ENCODE measurements at regions not wholly inside any gene's neighbourhood (a gene's known extent, or its start where the extent isn't known, plus 50 kb on each side); places are given as distances from the start of the nearest gene placed in this dataset.

DNA sequence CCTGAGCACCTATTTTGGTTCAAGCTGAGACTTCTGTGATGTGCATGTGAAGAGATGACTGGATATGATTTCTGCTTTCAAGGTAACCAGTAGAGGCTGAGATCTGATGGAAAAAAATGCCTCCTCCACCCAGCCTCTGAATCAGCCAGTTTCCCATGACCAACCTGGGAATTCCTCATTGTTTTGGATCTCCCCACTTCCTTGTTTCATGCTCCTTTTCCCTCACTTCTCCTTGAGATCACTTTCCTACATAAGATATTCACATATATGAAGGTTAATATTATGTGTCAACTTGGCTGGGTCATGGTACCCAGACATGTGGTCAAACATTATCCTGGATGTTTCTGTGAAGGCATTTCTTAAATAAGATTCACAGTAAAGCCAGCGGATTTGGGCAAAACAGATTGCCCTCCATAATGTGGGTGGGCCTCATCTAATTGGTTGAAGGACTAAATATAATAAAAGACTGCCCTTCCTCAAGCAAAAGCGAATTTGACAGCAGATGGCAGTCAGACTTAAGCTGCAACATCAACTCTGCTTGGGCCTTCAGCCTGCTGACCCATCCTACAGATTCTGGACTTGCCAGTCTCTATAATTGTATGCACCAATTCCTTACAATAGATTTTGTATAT, 379.4 kb downstream of the TNS1 start:
- DNase-seq (ENCODE audit: low read depth) = no peak

DNA sequence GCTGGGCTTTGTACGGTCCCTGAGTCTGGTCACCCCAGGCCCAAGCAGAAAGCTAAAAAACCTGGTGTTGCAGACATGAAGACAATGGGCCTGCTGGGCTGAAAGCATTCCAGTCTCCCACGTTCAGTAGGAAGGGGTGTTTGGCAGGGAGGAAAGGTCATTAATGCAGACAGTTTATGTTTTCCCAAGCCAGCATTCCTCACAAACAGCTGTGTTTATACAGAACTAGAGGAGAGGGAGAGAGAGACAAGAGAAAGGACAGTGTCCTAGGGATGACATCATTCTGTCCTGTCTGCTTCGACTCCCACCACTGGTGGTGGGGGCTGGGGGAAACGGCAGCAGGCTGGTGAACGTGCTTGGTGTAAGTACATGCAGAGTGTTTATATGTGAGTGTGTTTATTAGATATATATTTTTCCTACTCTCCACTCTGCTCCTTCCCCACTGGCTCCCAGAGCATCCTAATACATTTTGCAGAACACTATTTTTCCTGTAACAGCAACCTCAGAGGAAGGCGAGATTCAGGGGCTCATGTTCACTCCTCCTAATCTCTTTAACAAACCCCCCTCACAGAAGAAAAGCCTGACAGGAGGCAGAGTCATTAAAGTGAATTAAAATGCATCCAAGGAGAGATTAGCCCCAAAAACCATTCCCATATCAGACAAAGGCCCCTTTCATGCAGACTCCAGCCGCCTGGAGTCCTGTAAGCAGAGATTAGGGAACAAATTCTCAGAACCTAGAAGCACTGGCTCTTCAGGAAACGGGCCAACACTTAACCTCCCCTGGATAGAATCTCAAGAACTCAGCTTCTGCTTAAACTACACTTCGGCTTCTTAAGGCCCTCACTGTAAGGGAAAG, 380.4 kb downstream of the TNS1 start:
- DNase-seq (ENCODE audit: low read depth) = no peak

DNA sequence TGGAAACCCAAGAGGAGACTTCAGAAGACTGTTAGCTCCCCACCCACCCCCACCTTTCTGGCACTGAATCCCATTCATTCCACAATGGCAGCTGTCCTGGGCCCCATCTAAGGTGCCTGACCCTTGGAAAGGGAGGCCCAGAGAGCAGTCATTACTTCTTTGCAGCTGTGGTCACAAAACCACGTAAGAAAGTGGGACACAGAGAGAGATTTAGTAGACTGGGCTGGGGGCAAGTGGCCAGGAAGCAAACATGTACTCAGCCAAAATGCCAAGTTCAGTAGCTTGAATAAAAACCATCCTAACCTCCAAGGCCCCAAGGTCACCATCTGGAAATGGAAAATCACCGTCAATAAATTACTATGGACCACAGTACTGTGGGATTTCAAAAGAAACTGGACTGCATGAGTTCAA, 381.4 kb downstream of the TNS1 start:
- no peak for DNase-seq (ENCODE audit: low read depth)

GRCh38 chr2:217618744-217619143, 384.1 kb downstream of the TNS1 start:
- no peak for DNase-seq (ENCODE audit: low read depth)

- no peak for DNase-seq (ENCODE audit: low read depth)
Observed at GRCh38 chr2:217617616-217618022, 385.2 kb downstream of the TNS1 start.

DNA sequence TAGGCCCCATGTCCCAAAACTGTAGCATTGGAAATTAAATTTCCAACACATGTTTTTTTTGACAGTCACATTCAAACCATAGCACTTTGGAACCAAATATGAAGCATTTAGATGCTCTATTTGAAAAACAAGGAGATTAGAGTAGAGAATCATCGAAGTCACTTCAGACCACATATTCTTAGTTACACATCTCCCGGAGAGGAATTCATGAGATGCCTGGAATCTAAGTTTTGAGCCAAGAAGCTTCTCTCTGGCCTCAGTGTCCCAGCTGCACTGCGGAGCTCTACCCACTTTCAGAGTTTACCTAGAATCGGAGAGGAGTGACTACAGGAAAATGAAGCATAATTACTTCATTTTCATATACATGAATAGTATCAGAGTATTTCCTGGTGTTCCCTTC, 385.9 kb downstream of the TNS1 start:
- DNase-seq (ENCODE audit: low read depth) = no peak

DNA sequence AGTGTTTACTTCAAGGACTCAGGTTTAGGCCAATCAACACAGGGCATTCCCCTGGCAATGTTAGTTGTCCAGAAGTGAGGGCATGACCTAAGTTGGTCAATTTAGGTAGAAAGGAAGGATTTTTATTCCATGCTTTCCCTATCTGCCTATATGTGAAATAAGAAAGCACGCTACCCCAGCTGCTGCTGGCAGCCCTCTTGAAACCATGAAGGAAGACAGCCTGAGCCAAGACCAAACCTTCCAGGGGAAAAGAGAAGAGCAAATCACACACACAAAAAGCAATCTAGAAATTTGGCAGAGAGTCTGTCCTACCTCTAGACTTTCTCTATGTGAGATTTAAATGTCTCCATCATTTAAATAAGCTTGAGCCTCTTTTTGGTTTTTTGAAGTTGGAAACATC, 387.6 kb downstream of the TNS1 start:
- DNase-seq (ENCODE audit: low read depth) = no peak

DNA sequence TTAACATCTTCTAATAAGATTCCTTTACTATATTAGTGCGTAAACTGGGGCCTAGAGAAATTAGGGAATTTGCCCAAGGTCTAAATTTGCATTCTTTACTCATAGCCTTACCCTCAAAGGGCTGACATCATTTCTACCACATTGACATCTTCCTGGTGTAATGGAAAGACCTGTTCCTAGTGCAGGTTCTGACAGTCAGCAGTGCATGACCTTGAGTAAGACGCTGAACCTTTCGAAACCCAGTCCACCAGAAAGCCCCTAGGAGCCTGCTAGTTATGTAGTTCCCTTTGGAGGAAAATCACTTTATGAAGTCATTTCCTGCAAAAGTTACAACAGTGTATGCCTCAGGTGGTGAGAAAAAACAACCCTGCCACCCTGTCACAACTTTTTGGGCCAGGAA, 388.3 kb downstream of the TNS1 start:
- no peak for DNase-seq (ENCODE audit: low read depth)

DNA sequence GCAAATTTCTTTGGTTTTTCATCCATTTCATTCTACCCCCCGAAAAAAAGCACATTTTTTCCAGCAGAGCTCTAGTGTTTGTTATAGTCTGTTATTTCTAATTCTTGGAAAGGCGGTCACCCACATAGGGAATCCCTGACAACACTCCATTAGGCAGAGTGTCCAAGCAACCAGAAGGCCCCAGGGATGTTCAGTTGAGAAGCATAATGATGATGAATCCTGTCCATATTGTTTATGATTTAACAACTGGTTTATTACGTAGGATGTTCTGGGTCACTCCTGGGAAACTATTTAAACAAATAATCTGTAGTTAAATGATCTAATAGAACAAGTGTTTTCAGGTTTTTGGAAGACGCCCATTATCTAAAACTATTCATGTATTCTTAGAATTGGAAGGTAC, 388.7 kb downstream of the TNS1 start:
- DNase-seq (ENCODE audit: low read depth) = no peak

GRCh38 chr2:217612920-217613319, 389.9 kb downstream of the TNS1 start:
- no peak for DNase-seq (ENCODE audit: low read depth)

DNA sequence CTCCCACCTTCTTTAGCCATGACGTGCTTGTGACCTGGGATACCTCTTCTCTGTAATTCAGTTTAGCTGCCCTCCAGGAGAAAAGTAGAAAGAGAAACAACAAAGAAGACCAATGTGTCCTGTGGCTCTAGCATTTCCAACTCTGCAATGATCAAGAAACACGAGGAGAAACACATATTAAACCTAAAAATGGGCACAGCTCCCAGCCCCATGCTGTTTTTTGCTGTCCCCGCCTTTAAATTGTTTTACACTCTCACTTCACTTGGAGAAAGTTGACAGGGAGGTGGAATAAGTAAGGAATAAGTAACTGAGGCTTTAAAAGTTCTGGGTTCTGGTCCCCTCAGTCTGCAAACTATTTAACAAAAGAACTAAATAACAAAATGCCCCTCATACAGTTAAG, 390.6 kb downstream of the TNS1 start:
- DNase-seq (ENCODE audit: low read depth) = no peak

- DNase-seq (ENCODE audit: low read depth) = no peak
Observed at GRCh38 chr2:217611626-217612127, 391.1 kb downstream of the TNS1 start.

GRCh38 chr2:217611056-217611455, 391.7 kb downstream of the TNS1 start:
- DNase-seq (ENCODE audit: low read depth) = no peak

DNA sequence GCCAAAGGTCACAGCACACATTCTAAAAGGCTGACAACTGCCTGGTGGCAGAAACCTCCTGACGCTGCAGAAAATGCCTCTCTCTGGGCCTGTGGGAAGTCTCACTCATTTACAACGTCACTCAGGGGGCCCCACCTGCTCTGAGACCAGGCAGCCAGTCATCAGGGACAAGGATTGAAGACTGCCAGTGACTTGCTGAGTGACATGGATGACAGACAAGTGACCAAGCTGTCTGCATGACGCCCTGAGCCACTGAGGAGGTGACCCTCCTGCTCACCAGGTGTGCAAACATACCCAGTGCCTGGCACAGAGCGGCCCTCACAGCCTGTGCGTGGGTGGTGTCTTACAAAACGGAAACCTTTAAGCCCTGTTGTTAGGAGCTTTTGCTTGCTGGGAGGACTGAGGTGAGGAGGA, 392.4 kb downstream of the TNS1 start:
- DNase-seq (ENCODE audit: low read depth) = no peak

DNA sequence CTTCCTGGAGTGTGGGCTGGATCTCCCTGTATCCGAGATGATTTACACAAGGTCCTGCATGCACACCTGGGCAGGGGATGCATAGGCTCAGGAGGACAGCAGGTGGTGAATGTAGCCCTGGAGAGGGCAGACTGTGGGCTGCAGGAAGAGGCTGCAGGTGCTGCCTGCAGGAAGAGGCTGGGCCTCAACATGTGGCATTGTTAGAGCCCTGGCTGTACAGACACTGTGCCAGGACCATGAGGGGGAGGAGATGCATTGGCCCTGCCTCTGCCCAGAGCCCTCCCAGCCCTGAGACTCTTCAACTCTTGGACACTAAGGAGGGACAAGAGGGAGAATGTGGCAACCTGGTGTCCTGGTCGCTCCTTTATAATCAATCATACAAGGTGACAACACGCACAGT, 392.8 kb downstream of the TNS1 start:
- DNase-seq (ENCODE audit: low read depth) = no peak

DNA sequence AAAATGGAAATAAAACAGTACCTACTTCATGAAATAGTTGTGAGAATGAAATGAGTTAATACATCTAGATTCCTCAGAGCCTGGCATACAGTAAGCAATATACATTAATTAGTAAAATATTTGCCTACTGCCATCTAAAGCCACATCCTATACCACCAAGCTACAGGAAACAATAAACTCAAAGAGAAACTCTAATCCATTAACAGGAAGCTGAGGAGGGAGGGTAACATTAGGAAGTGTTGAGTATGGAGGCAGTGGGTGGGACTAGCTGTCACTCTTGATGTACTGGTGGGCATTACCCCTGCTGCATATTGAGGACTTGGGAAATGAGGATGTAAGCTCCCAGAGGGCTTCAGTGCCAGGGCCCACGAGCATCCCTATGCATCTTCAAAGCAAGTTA, 396.5 kb downstream of the TNS1 start:
- DNase-seq (ENCODE audit: low read depth) = no peak

GRCh38 chr2:217604527-217605194, 398.1 kb downstream of the TNS1 start:
- no peak for DNase-seq (ENCODE audit: low read depth)

DNA sequence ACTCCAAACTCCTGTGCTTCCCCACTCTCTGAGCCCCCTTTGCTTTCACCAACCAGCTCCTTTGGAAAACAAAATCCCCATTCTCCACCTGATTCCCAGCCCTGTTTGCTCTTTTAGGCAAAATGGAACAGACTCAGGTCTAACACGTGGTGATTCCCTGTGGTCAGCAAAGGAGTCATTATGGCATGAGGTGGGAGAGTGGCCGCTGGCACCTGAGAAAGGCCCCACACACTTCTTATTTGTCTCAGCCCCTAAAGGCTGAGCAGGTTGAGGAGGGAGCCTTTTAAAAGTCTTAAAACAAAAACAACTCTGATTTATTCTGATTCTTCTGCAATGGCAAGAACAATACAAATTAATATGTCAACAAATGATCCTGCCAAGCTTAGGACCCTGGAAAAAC, 401.2 kb downstream of the TNS1 start:
- DNase-seq (ENCODE audit: low read depth) = no peak

DNA sequence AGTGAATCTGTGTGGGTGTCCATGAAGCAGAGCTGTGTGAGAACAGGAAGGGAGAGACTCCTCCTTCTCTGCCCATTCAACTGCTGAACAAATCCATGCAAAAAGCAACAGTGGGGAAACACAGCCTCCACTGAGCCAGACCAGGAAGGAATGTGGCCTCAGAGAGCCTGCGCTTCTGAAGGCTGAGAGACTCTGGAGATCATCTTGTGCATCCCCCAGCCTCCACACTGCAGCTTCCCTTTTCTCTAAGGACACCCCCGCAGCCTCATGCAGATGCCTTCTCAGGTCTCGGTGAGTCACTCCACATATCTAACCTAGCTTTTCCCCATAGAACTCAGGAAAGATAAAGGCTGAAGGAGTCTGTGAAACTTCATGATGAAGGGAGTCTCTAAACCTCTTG, 402.9 kb downstream of the TNS1 start:
- no peak for DNase-seq (ENCODE audit: low read depth)

DNA sequence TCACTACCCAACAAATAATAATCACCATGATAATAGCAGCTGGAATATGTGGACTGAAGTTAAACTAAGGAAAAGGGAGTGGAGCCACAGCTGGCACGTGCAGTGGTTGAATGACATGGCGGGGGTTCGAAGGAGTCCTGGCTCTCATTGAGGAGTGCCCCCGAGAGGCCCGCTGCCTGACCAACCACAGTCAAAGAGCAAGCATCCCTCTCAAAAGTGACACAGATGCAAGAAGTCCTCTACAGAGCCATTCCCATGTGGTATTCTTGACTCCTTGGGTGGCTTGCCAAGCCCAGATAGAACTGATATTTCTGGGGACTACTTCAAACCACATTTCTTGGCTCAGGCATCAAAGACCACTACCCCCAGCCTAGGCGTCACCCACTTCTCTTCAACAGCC, 405.1 kb downstream of the TNS1 start:
- DNase-seq (ENCODE audit: low read depth) = no peak

DNA sequence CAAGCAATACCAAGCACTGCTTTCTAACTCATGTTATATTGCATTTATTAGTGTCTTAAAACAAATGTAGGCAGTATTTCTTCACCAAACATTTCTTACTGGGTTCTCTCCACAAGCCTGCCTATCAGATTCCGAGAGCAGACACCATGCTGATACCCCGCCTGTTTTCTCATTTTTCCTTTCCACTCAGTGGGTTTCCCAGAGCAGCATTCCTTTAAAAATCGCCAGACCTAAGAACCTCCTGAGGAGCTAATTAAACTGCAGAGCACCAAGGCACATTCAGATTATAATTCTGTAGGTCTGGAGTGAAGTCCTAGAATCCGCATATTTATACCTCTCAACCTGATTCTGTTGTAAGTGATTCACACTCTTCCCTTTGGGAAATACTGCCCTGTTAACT, 405.6 kb downstream of the TNS1 start:
- no peak for DNase-seq (ENCODE audit: low read depth)

DNA sequence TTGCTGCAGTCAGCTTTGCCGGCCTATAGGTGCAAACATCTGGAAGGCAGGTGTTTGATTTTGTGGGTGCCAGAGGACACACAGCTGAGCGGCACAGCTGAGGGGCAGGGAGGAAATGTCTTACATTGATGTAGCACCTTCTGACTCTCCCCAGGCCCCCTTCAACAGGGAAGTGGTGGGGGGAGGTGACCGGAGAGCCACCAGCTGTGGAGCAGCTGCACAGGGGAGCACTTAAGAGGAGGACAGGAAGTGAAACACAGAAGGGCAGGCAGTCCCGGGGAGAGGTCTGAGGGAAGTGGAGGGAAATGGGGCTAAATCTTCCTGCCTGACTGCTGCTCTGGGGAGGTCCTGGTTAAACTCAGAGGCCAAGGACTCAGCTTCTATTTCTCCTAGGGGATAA, 409.1 kb downstream of the TNS1 start:
- DNase-seq (ENCODE audit: low read depth) = no peak

GRCh38 chr2:217588266-217588665, 414.5 kb downstream of the TNS1 start:
- DNase-seq (ENCODE audit: low read depth) = no peak

Data from ELR (cell line).